MCF 10A (cell line): ENCODE measurements at regions not wholly inside any gene's neighbourhood (a gene's known extent, or its start where the extent isn't known, plus 50 kb on each side); places are given as distances from the start of the nearest gene placed in this dataset.

ENCODE experiments used
- BruUV-seq: library from RNA; stranded (reverse); fragments of 400-500 nt; replicated peaks from 2 replicates; lab custom pipeline; 2021; lab: Mats Ljungman, UMichigan
- CTCF ChIA-PET: fragments of 300-600 bp; sonication (Branson Sonifier 250); formaldehyde crosslinking; extraction: SDS; loops from one replicate; lab custom pipeline; 2021; ENCODE audit warnings: antibody characterized with exemption, inconsistent platforms; lab: Yijun Ruan, JAX
- POLR2A ChIA-PET: fragments of 300-600, 350-650 bp; sonication (Branson Sonifier 250); formaldehyde crosslinking; extraction: SDS; loops from one replicate; lab custom pipeline; 2020; ENCODE audit warnings: antibody characterized with exemption, inconsistent platforms; lab: Yijun Ruan, JAX
- DNase-seq: peaks from one replicate; pipeline ENCODE4 v3.0.0-alpha.2; 2018; ENCODE audit not compliant: unreplicated experiment
- H3K27ac Mint-ChIP-seq: one replicate; pipeline ENCODE4 v1.8.0; 2022; ENCODE audit warnings: mild to moderate bottlenecking, low read depth, mixed read lengths; ENCODE audit not compliant: unreplicated experiment
- H3K27me3 Mint-ChIP-seq: one replicate; pipeline ENCODE4 v1.8.0; 2022; ENCODE audit warnings: mixed read lengths; ENCODE audit not compliant: insufficient read depth, unreplicated experiment
- H3K36me3 Mint-ChIP-seq: one replicate; pipeline ENCODE4 v1.8.0; 2022; ENCODE audit warnings: mild to moderate bottlenecking, moderate library complexity, mixed read lengths; ENCODE audit not compliant: insufficient read depth, unreplicated experiment
- H3K4me1 Mint-ChIP-seq: one replicate; pipeline ENCODE4 v1.8.0; 2022; ENCODE audit warnings: mixed read lengths; ENCODE audit not compliant: insufficient read depth, unreplicated experiment
- H3K4me3 Mint-ChIP-seq: one replicate; pipeline ENCODE4 v1.8.0; 2022; ENCODE audit warnings: mild to moderate bottlenecking, moderate library complexity, mixed read lengths; ENCODE audit not compliant: unreplicated experiment
- H3K9me3 Mint-ChIP-seq: one replicate; pipeline ENCODE4 v1.8.0; 2022; ENCODE audit warnings: mixed read lengths; ENCODE audit not compliant: unreplicated experiment
- intact Hi-C: fragments of 100-400 bp; cut with micrococcal nuclease; formaldehyde crosslinking; loops from 2 replicates; pipeline ENCODE4 v1.14.1; 2022
- TF ChIP-seq, protein P1 (sequence below): fragments of 200-600 bp; IDR thresholded peaks from one replicate; pipeline ENCODE4 v1.8.0; 2022; ENCODE audit warnings: antibody characterized with exemption, mild to moderate bottlenecking; ENCODE audit not compliant: unreplicated experiment

DNA sequence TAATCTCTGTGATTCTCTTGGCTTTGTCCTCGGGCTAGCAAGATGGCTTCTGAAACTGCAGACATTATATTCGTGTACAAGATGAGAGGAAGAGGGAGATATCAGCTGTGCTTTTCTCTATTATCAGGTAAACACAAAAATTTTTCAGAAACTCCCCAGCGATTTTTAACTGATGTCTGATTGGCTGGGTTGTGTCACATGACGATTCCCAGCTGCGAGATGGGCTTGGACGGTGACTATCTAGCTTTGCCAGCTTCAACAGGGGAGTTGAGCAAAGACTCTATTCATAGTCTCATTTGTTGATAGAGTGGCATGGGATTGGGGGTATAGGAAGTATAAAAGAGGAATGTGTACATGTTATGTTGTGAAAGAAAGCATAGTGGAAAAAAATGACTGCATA, 248.8 kb upstream of the AZI2 start:
- BruUV-seq: no TSS peak
- H3K36me3 Mint-ChIP-seq: no peaks in the 10 kb centered on the region
- TF ChIP-seq, protein P1, sequence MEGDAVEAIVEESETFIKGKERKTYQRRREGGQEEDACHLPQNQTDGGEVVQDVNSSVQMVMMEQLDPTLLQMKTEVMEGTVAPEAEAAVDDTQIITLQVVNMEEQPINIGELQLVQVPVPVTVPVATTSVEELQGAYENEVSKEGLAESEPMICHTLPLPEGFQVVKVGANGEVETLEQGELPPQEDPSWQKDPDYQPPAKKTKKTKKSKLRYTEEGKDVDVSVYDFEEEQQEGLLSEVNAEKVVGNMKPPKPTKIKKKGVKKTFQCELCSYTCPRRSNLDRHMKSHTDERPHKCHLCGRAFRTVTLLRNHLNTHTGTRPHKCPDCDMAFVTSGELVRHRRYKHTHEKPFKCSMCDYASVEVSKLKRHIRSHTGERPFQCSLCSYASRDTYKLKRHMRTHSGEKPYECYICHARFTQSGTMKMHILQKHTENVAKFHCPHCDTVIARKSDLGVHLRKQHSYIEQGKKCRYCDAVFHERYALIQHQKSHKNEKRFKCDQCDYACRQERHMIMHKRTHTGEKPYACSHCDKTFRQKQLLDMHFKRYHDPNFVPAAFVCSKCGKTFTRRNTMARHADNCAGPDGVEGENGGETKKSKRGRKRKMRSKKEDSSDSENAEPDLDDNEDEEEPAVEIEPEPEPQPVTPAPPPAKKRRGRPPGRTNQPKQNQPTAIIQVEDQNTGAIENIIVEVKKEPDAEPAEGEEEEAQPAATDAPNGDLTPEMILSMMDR: no peak
- H3K27ac Mint-ChIP-seq: peak overlapping the region; percentile 2
- H3K4me1 Mint-ChIP-seq: peaks cover 18% of the 10 kb centered on the region
- DNase-seq: no peak
- no peaks in the 10 kb centered on the region for H3K9me3 Mint-ChIP-seq
- ChIA-PET POLR2A (interaction anchor here (0.7 to 1.2 kb wide), 4 partner anchors 10 to 249 kb away, joined by 3 to 4 read pairs (median 3); partner anchors contain the start of genes AZI2 and ZCWPW2), CTCF (interaction anchor here (1.3 kb wide), 1 partner anchor 70 kb away, joined by 4 read pairs; no protein-coding TSS in a partner anchor)
- no peak overlapping the region for H3K4me3 Mint-ChIP-seq
- no peaks in the 10 kb centered on the region for H3K27me3 Mint-ChIP-seq
- intact Hi-C loops: no loop called here

DNA sequence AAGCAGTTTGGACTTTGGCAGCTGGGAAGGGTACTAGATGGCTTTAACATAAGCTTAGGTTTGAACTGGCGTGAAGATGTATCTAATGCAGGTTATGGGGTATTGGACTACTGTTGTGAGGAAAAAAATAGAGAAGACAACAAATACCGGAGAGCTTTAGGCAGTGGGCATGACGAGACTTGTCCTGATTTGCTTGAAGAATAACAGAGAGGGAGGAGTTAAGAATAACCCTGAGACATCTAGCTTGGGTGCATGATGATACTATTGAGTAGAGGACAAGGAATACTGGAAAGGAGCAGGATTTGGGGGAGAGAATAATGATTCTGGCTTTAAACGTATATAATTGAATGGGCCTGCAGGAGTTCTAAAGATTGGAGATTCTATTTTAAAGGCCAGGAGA, 249.5 kb upstream of the AZI2 start:
- Mint-ChIP-seq H3K27ac (peak overlapping the region; percentile 2), H3K9me3 (no peaks in the 10 kb centered on the region), H3K4me3 (no peak overlapping the region), H3K4me1 (peaks cover 18% of the 10 kb centered on the region), H3K27me3 (no peaks in the 10 kb centered on the region), H3K36me3 (no peaks in the 10 kb centered on the region)
- DNase-seq: peak; percentile 40
- intact Hi-C loops: no loop called here
- no TSS peak for BruUV-seq
- ChIA-PET POLR2A (interaction anchor here (0.7 to 1.2 kb wide), 3 partner anchors 10 to 249 kb away, joined by 3 to 4 read pairs (median 3); partner anchors contain the start of genes AZI2 and ZCWPW2), CTCF (interaction anchor here (1.1 kb wide), 1 partner anchor 18 kb away, joined by 4 read pairs; no protein-coding TSS in a partner anchor)
- TF ChIP-seq, protein P1: no peak

DNA sequence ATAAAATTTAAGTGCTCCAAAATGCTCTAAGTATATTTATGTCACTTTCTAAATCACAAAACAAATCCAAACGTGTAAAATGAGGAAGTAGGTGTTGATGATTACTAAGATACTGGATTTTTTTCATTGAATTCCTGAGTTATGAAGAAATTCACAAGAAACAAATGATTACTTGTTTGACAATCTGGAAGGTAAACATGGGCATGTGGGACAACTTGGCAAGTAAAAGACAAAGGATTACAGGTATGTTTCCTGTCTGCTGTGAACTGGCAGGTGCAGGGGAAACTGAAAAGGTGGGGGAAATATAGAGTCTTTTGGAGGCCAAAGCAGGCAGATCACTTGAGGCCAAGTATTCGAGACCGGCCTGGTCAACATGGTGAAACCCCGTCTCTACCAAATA, 252.7 kb upstream of the AZI2 start:
- CTCF ChIA-PET: no interaction called here
- peaks cover 18% of the 10 kb centered on the region for H3K4me1 Mint-ChIP-seq
- no peaks in the 10 kb centered on the region for H3K27me3 Mint-ChIP-seq
- no peak for DNase-seq
- no peaks in the 10 kb centered on the region for H3K36me3 Mint-ChIP-seq
- intact Hi-C loops: no loop called here
- TF ChIP-seq, protein P1: no peak
- no peak overlapping the region for H3K27ac Mint-ChIP-seq
- no peak overlapping the region for H3K4me3 Mint-ChIP-seq
- H3K9me3 Mint-ChIP-seq: no peaks in the 10 kb centered on the region
- POLR2A ChIA-PET: no interaction called here
- no TSS peak for BruUV-seq

DNA sequence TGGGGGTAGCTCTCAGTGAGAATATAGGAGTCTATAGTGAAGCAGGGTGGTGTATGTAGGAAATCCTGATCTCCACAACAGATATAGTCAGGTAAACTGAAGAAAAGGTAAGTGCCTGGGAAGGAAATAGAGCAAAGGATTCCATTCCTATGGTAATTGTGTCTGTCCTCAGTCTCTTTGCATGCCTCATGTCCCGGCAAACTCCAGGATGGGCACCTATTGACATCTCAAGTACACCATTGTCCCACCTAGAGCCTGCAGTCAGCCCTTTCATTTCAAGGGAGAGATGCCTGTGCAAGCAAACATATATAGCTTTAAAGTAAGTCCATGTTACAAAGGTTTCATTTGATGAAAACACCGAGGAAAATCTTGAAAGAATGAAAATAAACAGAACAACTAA, 257.7 kb upstream of the AZI2 start:
- BruUV-seq: no TSS peak
- TF ChIP-seq, protein P1: no peak
- POLR2A ChIA-PET: no interaction called here
- Mint-ChIP-seq H3K27me3 (no peaks in the 10 kb centered on the region), H3K4me3 (no peak overlapping the region), H3K27ac (no peak overlapping the region), H3K9me3 (no peaks in the 10 kb centered on the region), H3K36me3 (no peaks in the 10 kb centered on the region), H3K4me1 (peaks cover 3% of the 10 kb centered on the region)
- DNase-seq: no peak
- intact Hi-C loops: no loop called here
- CTCF ChIA-PET: interaction anchor here (0.6 to 0.7 kb wide), 2 partner anchors 16 to 1188 kb away, joined by 3 read pairs; no protein-coding TSS in a partner anchor
